ENCODE measurements at regions not wholly inside any gene's neighbourhood (a gene's known extent, or its start where the extent isn't known, plus 50 kb on each side); places are given as distances from the start of the nearest gene placed in this dataset.
"Not testable (repeated sequence)": the region's sequence is repeated elsewhere in the genome, so short reads cannot be mapped to it uniquely, and the experiment has no call there.

DNA sequence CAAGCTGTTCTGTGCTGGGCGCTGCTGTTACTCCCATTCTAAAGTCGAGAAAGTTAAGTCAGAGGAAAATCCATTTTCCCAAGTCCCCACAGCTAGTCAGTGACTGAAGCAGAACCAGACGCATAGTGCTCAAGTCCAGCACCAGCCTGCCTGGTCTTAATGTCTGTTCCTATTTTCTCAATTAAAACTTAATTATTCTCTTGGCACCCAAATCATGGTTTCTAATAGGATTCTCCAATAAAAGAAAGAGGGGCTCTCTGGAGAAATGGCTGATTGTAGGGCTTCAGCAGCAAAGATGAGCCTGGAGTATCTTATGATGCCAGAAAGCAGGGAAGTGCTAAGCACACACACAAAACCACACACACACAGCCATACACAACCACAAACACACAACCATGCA is 531.0 kb upstream of the SALL3 start:
- DNase-seq (ENCODE audit: low read depth): no peak

DNA sequence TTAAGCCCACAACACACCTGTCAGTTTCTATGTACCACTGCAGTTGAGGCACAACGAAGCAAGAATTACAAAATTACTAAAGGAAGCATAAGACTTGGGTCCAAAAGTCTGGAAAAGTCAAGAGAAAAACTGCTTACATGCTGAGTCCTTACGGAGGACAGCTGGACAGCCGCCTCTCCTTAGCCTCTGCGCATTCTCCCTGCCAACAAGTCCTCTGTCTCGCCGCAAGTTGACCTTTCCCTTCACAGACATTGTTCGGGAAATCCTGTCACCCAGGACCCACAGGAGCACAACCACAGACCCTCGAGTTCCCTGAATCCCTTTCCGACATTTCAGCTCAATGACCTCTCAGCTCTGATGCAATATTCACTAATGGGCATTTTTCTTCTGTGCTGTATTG is 525.4 kb upstream of the SALL3 start:
- DNase-seq (ENCODE audit: low read depth): no peak

DNA sequence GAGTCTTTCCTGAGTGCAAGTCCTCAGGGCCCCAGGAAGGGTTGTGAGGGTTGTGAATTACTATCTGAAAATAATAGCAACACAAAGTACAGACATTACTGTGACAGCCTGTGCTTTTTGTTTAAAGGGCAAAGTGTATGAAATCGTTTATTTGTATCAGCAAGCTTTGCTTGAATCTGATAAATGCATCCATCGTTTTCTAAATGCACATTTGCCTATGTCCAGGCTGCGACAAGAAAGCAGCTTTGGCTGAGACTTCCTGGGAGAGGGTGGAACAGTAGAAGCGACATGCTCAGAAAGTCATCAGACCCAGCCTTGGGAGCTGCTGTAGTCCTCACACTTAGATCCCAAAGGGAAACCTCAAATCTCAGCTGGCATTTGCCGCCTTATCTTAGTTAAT is 524.2 kb upstream of the SALL3 start:
- no peak for DNase-seq (ENCODE audit: low read depth)

DNA sequence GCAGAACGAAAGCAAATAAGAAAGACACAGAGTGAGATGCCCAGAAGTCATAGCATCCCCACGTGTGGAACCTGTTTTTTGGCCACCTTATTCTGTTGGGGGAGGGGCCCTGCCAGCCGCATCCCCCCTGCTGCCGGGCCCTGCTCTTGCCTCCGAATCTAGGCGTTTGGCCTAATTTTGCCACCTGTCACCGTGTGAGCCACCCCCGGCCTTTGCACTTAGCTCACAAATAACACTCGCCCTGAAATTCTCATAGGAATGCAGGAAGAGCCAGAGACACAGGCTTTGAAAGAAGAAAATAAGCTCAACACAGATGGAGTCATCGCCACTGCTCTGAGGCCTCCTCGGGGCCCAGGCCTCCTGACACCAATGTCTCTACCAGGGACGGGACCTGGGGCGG is 522.6 kb upstream of the SALL3 start:
- no peak for DNase-seq (ENCODE audit: low read depth)

DNA sequence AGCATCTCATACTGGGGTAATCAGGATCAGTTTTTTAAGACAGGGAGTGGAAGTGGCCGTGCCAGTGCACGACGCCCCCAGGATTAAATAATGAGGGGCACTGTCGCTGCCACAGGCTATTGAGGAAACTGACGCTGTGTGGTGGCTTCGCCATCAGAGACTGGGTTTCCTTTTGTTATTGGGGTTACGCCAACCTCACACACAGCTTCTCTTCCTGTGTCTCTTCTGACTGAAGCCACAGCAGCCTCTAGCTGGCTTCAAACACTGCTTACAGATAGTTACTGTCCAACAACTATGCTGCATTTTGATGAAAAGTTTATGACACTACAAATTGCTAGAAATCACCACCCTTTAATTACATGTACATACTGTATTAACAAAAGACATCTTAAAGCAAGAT is 521.9 kb upstream of the SALL3 start:
- DNase-seq (ENCODE audit: low read depth): no peak

DNA sequence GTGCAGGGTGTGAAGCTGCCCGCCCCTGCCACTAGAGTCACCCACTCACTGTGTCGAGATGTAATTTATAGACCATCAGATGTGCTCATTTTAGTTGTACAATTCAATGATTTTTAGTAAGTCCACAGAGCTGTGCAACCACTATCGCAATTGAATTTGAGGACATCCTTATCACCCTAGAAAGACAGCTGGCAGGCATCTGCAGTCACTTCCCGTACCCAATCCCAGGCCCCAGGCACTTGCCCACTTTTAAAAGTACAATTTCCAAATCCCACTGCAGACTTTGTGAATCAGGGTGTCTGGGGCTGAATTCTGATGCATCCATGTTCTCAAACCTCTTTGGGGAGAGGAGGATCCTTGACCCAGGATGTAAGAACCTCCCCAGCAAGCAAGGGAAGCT is 521.3 kb upstream of the SALL3 start:
- no peak for DNase-seq (ENCODE audit: low read depth)

DNA sequence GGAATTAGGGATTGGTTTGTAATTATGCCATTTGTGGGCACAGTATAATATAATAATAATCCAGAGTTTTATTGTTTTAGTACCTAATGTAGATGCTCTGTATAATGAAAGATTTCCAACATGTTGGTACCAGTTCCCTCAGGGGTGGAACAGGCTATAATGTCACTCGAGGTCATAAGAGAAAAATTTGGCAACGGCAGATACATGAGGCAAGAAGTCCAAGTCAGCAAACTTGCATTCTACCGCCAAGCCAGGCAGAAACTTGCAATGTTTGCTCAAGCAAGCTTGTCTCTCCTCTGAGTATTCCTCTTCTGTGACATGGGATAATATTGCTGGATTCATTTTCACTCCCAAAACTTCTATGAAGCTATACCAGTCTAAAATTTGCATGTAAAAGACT is 520.0 kb upstream of the SALL3 start:
- no peak for DNase-seq (ENCODE audit: low read depth)

DNA sequence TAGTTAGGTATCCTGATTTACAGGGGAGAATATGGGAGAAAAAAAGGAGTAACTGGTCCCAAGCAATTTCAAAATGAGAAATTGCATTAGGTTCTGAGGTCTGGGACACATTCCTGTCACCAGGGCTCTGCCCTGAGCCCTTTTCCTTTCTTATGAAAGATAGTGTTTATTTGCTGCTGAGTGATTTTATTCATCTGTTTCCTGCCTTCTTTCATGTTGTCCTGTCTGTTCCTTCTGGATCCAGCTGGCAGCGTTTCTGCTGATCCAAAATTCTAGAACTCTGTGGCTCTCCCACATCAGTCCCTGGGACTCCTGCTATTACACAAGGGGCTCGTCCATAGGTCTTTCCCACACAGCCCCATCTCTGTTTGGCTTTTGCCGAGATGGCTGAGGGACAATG is 519.1 kb upstream of the SALL3 start:
- DNase-seq (ENCODE audit: low read depth): no peak

DNA sequence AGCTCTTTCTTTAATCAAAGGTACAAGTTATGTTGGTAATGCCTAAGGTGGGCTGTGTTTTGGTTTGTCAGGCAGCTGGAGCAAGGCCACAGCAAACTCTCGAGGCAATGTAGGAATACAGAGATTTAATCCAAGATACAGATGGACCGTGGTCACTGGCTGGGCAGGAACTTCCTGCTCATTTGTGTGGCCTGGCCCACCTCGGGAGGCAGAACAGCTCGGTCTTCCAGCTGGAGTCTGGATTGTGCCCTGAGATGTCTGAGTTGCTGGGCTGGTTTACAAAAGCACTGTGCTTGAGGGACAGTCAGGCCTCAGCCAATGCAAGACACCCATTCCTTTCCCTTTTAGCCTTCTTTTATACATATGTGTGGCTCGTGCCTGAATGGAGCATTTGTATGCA is 506.1 kb upstream of the SALL3 start:
- no peak for DNase-seq (ENCODE audit: low read depth)

DNA sequence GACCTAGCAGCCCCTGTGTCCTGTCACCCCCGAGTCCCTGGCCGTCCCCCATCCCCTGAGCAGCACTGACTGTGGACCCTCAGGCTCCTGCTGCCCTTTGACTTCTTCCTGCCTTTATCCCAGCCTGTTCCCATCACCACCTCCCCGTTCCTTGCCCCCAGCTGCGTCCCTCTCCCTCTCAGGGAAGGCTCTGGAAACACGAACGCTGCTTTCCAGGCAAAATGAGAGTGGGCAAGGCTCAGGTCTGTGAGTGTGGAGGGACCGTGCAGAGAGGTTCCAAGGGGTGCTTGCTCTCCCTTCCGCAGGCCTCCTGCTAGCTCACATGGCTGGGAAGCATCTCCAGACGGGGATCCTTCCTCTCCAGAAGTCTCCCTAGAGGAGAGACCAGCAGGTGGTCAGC is 501.8 kb upstream of the SALL3 start:
- DNase-seq (ENCODE audit: low read depth): no peak

DNA sequence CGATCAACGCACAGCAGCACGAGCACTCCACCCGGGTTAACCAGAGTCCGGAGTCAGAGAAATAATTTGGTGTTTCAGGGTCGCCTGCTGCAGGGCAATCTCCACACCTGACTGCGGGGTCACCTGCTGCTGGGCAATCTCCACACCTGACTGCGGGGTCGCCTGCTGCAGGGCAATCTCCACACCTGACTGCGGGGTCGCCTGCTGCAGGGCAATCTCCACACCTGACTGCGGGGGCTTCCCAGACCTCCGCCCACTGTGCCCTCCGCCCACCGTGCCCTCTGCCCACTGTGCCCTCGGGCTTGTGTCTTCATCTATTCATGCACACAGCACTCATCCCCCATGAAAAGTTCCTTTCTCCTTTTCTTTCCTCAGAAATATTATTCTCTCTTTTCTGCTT is 500.2 kb upstream of the SALL3 start:
- no peak for DNase-seq (ENCODE audit: low read depth)

DNA sequence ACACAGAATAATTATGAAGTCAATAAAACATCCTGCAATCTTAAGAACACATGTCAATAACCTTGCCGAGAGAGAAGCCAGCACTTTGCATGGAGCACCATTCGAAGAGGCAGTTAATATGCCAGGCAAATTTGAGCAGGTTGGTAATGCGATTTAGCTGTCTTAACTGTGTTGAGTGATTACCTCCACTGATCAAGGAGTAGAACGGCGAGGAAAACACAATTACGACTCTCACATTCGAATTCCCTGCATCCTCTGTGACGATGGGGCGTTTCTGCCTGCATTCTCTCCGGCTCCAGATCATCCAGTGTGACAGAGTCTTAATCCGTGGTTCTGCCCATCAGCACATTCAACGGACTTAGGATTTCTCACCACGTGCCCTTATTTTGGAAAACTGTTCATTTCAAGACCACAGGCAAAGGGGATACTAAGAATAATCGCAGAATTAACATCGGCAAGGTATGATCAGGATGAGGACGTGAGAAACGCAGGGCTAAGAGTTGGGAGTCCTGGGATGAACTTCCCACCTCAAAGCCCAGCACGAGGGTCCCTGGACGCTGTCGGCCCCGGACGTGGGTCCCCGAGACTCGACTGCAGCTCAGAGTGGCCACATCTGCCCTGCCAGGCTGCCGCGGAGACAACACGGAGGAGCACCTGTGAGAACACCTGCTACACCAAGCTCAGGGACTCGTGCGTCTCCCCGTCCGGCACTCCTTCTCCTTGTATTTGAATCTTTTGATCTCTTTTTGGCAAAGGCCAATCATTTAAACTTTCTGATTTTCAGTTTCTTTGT is 499.2 kb upstream of the SALL3 start:
- DNase-seq (ENCODE audit: low read depth): no peak

DNA sequence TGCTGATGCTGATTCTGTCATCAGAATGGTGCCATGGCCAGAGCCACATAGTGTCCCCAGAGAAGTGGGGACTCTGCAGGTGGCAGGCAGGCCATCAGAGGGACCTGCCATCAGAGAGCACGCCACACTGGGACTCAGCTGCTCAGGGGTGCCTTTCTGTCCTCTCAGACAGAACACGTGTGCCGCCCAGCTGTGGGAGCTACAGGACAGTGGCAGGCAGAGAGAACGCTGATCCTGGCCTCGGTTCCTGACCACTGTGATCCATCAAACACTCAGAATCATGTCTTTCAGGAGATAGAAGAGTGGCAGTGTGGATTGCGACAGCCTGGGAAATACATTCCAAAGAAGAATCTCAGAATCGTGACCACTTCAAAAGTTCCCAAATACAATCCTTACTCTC is 497.2 kb upstream of the SALL3 start:
- DNase-seq (ENCODE audit: low read depth): no peak

DNA sequence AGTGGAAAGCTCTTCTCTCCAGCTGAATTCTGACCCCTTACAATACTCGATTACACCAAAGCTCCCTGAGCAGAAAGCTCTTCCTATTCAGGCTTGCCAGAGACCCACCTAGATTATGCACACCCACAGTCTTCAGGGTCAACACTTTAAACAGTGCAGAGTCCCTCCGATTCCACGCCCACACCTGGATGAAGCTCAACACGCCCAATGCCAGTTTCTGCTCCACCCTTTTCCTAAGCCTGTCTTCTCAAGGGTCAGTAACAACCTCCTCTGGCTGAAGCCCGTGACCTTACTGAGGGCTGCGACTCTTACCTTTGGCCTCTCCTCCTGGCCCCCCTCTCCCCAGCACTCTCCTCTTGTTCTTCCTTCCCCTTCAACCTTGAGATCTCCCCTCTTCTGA is 492.0 kb upstream of the SALL3 start:
- no peak for DNase-seq (ENCODE audit: low read depth)

DNA sequence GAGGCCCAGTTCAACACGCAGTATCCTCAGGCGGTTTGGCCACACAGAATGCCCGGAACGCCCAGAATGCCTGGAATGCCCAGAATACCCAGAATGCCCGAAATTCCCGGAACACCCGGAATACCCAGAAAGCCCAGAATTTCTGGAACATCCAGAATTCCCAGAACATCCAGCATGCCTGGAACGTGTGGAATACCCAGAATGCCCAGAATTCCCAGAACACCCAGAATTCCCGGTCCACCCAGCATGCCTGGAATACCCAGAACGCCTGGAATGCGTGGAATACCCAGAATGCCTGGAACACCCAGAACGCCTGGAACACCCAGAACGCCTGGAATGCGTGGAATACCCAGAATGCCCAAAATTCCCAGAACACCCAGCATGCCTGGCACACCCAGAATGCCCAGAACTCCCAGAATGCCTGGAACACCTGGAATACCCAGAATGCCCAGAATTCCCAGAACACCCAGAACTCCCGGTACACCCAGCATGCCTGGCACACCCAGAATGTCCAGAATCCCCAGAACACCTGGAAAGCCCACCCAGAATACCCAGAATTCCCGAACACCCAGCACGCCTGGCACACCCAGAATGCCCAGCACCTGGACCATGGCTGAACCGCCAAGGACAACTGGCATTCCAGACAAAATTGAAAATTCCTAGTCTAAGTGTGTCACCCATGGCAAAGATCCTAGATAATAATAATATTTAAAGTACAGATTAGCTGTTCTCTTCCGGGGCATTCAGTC is 487.4 kb upstream of the SALL3 start:
- no peak for DNase-seq (ENCODE audit: low read depth)

DNA sequence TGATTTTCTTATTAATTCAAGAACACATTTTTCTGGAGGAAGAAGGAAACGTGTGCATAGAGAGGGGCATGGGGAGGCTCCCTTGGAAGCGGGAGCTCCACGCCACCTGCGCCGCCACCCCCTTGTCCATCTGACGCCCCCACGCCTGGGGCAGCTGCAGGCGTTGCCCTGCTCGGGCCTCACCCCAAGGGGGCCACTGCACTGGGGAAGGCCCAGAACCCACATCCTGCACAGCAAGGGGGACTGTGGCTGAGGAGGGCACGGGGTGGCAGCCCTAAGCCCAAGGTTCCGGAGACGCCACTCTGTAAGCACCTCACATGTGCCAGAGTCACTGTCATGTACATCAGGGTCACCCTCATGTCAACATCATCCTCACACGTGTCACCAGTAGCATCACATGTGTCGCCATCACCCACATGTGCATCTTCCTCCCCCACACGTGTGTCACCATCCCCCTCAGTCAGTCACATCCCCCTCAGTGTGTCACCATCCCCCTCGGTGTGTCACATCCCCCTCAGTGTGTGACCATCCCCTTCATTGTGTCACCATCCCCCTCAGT is 486.7 kb upstream of the SALL3 start:
- DNase-seq (ENCODE audit: low read depth): no peak

DNA sequence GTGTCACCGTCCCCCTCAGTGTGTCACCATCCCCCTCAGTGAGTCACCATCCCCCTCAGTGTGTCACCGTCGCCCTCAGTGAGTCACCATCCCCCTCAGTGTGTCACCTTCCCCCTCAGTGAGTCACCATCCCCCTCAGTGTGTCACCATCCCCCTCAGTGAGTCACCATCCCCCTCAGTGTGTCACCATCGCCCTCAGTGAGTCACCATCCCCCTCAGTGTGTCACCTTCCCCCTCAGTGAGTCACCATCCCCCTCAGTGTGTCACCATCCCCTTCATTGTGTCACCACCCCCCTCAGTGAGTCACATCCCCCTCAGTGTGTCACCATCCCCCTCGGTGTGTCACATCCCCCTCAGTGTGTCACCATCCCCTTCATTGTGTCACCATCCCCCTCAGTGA is 486.1 kb upstream of the SALL3 start:
- not testable (repeated sequence) for DNase-seq (ENCODE audit: low read depth)

DNA sequence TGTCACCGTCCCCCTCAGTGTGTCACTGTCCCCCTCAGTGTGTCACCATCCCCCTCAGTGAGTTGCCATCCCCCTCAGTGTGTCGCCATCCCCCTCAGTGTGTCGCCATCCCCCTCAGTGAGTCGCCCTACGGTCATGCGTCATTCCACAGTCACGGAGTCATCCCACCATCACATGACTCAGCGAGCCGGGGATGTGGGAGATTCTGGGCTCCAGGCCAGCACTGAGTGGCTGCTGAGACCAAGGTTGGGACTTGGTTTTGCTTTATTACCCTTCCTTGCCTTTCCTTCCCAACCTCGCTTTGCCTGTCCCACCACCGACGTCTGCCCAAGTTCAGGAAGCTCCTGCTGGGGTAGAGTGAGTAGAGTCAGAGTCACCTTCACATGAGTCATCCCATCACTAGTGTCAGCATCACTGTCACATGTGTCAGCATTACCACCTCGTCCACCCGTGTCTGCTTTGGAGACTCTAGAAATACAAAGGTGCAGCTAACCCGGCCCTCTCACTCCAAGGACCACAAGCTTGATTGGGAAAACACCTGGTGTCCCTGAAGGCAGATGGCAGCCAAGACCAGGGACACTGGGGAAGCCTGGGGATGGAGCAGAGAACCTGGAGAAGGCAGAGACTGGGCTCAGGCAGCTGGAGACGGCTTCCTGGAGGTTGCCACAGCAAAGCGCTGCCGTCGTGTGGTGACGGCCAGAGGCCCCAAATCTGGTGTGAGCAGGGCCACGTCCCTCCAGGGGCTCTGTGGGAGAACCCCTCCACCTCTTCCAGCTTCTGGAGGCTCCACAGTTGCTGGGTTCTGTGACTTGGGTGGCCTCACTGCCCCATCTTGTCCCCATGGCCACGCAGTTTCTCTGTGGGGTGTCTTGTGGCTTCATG is 485.2 kb upstream of the SALL3 start:
- no peak for DNase-seq (ENCODE audit: low read depth)

DNA sequence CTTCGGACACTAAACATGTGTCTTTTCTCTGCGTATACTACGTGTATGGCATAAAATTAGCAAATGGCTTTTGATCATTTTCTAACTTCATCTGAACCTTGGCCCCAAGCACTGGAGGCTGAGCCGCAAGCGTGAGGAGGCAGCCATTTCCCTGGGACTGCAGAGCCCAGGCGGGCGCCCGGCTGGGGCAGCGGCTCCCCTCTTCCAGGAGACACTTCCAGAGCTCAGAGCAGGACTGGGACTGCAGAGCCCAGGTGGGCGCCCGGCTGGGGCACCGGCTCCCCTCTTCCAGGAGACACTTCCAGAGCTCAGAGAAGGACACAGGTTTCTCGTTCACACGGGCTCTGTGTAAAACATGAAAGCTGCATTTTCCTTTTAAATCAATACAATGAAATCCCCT is 484.1 kb upstream of the SALL3 start:
- no peak for DNase-seq (ENCODE audit: low read depth)

DNA sequence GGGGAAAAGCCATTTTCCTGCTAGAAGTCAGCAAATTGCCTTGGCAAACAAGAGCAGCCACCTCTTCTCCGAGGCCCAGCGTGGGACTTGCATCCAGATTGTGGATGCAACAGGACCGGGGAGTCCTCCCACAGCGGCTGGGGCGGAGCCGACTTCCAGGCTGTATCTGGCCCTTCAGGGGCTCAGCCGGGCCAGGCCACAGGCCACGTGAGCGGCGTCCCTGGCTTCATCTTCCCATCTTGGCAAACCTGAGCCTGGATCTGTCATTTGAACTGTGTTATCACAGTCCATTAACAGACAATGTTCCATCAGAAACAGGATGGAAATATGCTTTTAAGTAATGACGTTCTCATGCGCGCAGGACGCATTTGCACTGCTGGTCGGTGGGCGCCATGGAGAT is 483.5 kb upstream of the SALL3 start:
- DNase-seq (ENCODE audit: low read depth): no peak

DNA sequence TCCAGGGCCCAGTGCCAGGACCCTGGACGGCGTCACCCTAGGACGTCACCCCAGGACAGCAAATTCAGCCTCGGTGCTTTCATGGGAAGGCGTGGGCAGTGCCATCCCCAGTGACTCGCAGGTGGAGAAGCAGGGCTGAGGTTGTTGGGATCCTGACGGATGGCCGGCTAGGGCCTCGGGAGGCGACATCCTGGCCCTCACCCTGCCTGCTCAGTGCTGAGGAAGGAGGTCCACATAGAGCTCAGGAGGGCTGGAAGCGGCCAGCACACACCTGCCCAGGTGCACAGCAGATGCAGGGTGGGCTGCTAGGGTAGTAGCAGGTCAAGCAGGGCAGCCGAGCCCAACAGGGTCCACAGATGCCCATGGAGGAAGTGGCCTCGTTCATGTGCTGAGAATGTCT is 482.0 kb upstream of the SALL3 start:
- no peak for DNase-seq (ENCODE audit: low read depth)

DNA sequence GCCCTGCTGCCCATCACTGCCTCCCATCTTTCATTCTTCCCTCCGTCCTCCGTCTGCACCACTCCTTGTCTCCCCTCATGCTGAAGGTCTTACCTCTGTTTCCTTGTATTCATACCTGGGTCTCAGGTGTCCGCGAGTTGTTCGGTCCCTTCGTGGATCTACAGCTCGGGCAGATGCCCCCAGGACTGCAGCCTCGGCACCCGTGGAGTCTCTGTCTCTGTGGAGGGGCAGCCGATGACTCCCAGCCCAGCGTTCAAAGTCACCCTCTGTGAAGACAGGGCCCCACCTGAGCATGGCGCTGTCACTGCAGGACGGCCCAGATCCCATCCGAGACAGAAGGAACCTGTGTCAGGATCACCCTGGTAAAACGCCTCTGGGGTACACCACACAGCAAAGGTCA is 480.0 kb upstream of the SALL3 start:
- DNase-seq (ENCODE audit: low read depth): no peak

DNA sequence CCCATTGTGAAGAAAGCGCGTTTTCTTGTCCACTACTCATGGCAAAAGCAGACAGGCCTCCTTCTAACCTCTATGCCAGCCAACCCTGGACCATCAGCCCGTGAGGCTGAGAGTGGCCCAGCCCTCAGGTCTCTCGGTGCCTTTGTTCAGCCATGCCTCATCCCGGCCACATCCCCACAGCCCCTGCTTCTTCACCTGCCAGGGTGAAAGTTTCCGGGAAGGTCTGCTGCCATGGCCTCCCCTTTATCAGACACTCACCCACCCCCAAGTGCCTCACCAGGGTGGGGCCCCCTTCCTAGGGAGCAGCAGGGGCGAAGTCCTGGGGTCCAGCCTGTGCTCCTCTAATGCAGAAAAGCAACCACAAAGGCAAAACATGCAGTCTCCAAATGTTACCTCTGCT is 478.4 kb upstream of the SALL3 start:
- no peak for DNase-seq (ENCODE audit: low read depth)
